GM19467 (cell line): ENCODE measurements at regions not wholly inside any gene's neighbourhood (a gene's known extent, or its start where the extent isn't known, plus 50 kb on each side); places are given as distances from the start of the nearest gene placed in this dataset.
"Not testable (repeated sequence)": the region's sequence is repeated elsewhere in the genome, so short reads cannot be mapped to it uniquely, and the experiment has no call there.

ENCODE experiments used
- ATAC-seq: cut with Tn5 transposase; IDR thresholded peaks from one replicate; pipeline ENCODE4 v1.9.1; 2021; ENCODE audit warnings: mild to moderate bottlenecking, moderate library complexity; ENCODE audit not compliant: unreplicated experiment

DNA sequence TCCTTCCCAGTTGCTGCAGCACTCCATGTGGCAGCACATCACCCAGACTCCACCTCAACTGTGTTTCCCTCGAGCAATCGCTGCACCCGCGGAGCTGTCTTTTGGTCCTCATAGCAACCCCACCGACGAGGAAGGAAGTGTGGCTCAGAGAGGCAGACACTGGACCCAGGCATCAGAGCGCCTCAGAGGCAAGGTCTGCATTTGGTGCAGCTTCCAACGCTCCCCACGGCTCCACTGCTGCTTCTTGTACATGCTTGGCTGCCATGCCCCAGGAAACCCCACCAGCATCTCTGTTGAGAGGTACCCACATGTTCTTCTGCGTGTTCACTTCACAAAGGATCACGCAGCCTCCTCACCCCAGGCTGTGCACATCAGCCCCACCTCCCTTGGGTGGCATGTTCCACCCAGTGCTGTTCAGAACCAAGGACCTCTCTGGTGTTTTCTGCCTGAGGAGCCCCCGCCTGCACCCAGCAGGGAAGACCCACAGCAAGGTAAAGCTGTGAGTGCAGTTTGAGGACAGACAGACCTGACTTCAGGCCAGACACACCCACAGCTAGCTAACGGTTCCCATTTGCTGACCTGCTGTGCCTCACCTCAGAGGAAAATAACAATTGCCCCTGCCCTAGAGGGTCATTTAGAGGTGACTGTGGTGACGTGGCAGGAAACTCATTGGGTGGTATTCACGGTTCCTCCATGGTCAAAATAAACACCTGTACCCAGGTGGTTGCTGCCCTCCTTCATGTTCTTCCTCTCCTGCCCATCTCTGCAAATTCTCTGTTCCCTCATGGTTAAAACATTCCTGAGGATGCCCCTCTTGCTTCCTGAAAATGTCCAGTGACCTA, 326.3 kb upstream of the MYT1L start:
- no peak for ATAC-seq

DNA sequence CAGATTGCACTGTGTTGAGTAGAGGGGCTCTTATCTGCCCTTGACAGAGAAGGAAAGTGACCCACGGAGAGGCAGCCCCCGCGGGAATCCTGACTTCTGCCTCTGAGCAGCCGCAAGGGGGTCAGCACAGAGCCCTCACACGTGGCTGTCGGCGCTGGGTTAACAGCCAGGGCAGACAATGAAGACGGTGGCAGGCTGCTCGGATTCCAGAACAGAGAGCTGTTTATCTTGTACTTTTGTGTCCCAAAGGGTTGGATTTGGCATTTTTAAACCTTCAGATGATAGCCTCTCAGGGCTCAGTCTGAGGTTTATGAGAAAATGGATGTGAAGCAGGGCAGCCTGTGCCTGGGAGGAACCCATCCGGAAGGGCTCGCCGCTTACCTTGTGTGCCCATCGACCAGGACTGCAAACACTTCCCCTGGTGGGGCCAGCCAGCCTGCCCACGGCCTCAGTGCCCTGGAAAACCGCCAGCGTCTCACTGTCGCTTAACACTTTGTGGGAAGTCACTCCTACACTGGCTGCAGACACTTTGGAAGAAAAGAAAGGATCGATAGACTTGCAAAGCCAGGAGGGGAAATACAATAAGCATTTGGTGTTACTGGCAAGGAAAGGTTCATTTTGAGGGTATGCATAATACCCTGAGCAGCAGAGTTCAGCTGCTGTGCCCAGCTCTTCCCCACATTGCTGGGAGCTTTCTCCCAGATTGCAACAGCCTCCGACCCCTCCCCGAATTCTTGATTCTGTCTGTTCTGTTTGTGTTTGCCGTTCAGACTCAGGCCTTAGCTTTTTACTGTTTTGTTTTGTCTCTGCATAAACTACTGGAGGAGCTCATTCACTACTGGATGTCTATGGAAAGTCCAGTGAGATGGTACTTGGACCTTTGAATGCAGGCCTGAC, 325.3 kb upstream of the MYT1L start:
- no peak for ATAC-seq

GRCh38 chr2:2655453-2656114, 324.5 kb upstream of the MYT1L start:
- ATAC-seq: no peak

- no peak for ATAC-seq
Observed at GRCh38 chr2:2653231-2653630, 322.2 kb upstream of the MYT1L start.

GRCh38 chr2:2650608-2651375, 319.7 kb upstream of the MYT1L start:
- ATAC-seq: no peak

DNA sequence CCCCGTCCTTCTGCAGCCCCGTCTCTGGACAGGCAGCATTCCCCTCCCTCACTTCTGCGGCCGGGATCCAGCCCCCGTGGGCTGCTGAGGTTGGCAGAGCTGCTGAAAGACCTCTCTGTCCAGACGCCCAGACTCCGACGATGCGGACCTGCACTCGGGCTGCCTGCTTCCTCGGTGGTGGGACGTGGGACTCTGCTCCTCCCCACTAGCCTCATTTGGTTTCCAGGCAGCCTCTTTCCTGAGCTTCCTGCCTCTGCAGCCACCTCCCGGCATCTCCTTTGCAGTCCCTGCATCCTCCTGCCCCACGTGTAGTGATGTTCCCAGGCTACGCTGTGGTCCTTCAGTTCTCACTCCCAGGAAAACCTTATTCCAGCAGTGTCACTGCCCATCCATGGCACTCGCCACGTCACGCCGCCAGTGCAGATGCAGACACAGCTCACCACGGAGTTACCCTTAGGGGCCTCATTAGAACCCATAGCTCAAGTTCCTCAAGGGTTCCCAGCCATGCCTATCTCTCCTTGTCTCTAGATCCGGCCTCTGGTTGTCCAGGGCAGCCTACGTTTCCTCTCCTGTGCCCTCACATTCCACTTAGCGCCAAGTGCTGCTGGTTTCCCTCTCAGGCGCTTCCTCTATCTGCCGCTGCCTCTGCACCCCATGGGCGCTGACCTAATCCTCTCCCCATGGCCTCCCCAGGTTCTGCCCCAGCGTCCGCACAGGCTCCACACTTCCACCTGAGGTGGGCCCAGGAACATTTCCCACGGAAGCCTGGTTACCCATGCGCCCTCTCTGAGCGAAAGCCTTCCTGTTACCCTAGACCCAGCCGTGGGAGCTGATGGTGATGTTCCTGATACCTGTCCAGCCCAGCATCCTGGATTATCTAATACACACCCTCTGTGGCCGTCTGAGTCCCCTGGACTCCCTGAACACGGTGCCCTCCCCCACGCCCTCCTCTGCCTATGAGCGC, 318.3 kb upstream of the MYT1L start:
- ATAC-seq: no peak

DNA sequence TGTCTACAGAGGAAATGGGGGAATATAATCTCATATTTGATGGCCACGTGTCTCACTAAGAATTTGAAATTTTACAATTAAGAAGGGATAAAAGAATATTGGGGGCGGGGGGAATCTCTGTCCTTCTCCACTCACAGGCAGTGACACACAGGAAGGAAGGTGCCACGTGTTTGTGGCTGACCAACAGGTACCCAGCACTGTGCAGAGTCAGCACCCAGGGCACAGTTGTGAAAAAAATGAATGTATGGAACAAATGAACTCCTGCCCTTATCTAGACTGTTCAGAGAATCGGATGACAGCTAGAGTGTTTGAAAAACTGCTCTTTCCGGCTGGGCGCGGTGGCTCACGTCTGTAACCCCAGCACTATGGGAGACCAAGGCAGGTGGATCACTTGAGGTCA, 317.0 kb upstream of the MYT1L start:
- no peak for ATAC-seq

- no peak for ATAC-seq
Observed at GRCh38 chr2:2647141-2647541, 316.1 kb upstream of the MYT1L start.

DNA sequence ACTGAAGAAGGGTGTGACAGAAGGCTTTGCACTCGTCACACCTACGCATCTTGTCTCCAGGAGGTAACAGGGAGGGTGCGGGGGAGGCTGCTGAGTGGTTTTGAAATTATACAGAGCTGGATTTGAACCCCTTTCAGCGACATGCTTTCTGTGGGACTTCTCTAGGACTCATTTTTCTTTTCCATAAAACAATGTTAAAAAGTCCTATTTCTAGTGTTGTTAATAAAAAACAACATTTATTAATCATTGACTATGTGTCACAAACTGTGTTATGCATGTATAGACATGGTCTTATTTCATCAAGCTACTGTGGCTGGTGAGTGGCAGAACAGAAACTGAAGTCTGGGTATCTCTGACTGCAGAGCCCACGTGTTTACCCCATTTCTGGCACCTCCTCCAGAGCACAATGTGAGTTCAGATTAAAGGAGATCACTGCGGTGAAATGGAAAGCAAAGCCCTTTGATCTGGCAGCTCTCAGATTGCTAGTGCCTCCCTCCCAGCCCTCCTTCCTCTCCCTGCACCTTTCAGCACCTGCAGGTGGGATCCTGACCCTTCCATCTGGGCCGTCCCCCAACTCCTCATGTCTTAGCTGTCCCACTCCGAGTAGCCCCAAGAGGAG, 315.5 kb upstream of the MYT1L start:
- ATAC-seq: peak; percentile 57

GRCh38 chr2:2645162-2645855, 314.2 kb upstream of the MYT1L start:
- ATAC-seq: no peak

DNA sequence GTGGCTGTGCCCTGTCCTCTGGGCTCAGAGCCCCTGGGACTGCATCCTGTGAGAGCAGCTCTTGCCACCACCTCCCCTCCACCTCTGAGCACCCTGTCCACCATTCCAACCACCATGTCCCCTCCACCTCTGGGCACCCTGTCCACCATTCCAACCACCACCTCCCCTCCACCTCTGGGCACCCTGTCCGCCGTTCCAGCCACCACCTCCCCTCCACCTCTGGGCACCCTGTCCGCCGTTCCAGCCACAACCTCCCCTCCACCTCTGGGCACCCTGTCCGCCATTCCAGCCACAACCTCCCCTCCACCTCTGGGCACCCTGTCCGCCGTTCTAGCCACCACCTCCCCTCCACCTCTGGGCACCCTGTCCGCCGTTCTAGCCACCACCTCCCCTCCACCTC, 313.7 kb upstream of the MYT1L start:
- not testable (repeated sequence) for ATAC-seq

- no peak for ATAC-seq
Observed at GRCh38 chr2:2644040-2644439, 313.0 kb upstream of the MYT1L start.

DNA sequence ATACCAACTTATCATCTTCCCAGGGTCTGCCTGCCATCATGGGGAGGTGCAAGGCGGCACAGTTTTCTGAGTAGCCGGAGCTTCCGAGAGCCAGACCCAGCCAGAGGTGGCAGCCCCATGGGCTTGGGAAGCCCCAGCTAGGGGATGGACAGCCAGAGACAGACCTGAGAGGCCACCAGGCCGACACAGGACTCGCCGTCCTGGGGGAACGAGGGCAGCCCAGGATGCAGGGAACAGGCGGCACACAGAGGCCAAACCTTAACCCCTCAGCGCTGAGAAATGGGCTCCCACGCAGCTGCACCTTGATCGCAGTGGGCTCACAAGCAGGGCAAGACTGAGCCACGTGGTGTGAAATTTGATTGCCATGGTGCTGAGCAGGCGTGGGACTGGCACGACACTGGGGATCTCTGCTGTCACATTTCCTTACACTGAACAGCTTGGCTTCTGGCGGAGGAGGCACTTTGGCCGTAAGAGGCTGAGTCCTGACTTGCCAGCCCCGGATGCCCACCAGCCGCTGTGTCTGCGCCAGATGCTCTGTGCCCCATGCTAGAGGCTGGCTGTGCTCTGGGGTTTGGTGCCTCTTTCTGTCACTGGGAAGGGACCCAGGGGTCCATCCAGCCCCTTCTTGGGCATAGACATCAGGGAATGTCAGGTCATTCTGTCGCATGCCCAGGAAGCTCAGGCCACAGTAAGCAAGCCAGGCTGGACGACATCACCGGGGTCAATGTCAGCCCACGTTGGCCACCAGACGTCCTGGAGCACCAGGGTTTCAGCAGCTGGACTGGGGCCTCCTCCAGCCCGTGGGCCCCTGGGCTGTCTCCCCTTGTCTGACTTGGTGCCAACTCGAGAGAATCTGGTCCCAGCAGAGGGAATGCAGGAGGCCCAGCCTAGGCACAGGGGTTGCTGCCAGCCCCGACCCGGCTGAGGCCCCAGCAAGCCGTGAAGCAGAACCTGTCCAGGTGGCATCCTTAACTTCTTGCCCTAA, 312.1 kb upstream of the MYT1L start:
- no peak for ATAC-seq

- no peak for ATAC-seq
Observed at GRCh38 chr2:2641541-2642410, 310.7 kb upstream of the MYT1L start.

DNA sequence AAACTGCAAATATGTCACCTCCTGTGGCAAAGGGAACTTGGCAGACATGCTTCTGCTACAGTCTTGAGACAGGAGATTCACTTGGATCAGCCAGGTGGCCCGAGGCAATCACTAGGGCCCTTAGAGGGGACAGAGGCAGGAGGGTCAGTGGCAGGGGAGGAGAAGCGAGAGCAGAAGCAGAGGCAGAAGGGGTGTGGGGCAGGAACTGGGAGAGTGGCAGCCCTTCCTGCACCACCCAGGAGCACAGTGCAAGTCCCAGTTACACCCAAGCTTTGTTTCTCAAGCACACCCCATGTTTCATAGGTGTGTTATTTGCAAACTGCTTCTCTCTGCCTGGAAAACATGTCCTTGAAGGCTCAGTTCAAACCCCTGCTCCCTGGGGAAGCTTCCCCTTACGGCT, 309.7 kb upstream of the MYT1L start:
- no peak for ATAC-seq

- ATAC-seq: no peak
Observed at GRCh38 chr2:2640371-2640770, 309.3 kb upstream of the MYT1L start.
